HepG2 (cell line): ENCODE measurements at regions not wholly inside any gene's neighbourhood (a gene's known extent, or its start where the extent isn't known, plus 50 kb on each side); places are given as distances from the start of the nearest gene placed in this dataset.
A peak's percentile ranks its signal among the peaks of the same experiment; 100 is the strongest.

Experiments
- BHLHE40 ChIP-seq: IDR thresholded peaks from 2 replicates; pipeline ENCODE4 v1.6.1; 2011; ENCODE audit warnings: low read length, improper control_type of control experiment
- FIP1L1 ChIP-seq: fragments of 200-400 bp; formaldehyde crosslinking; IDR thresholded peaks from 2 replicates; pipeline ENCODE4 v1.6.1; 2018; ENCODE audit warnings: low read depth, mild to moderate bottlenecking, low read length, moderate library complexity, borderline replicate concordance; ENCODE audit not compliant: insufficient read depth
- FLYWCH1 ChIP-seq: sonication (generic); formaldehyde crosslinking; IDR thresholded peaks from 2 replicates; pipeline ENCODE4 v1.8.1; 2023; ENCODE audit warnings: mild to moderate bottlenecking, missing genetic modification reagents
- HNF1A ChIP-seq, 2 experiments: sonication (generic) in 1 of 2; formaldehyde crosslinking in 1 of 2; IDR thresholded peaks; 2 replicates each; pipeline versions ENCODE4 v1.4.0 to v1.6.1; 2016 to 2020; ENCODE audit warnings: borderline replicate concordance in 1 of 2, low read depth in 1 of 2, mild to moderate bottlenecking in 1 of 2, missing genetic modification reagents in 1 of 2
- HNRNPUL1 ChIP-seq: fragments of 200-400 bp; formaldehyde crosslinking; IDR thresholded peaks from 2 replicates; pipeline ENCODE4 v1.6.1; 2017; ENCODE audit warnings: low read depth, mild to moderate bottlenecking, low read length, moderate library complexity
- MAX ChIP-seq: IDR thresholded peaks from 2 replicates; pipeline ENCODE4 v1.6.1; 2012; ENCODE audit warnings: inconsistent platforms
- MTERF4 ChIP-seq: sonication (generic); formaldehyde crosslinking; IDR thresholded peaks from 2 replicates; pipeline ENCODE4 v1.8.0; 2023; ENCODE audit warnings: mild to moderate bottlenecking, missing genetic modification reagents
- PLRG1 ChIP-seq: fragments of 450-650 bp; conservative IDR thresholded peaks from 2 replicates; pipeline ENCODE4 v1.6.1; 2016
- REPIN1 ChIP-seq: sonication (generic); formaldehyde crosslinking; IDR thresholded peaks from 2 replicates; pipeline ENCODE4 v1.8.0; 2022; ENCODE audit warnings: missing genetic modification reagents, low read depth, mild to moderate bottlenecking, borderline replicate concordance
- REXO4 ChIP-seq: sonication (generic); formaldehyde crosslinking; IDR thresholded peaks from 2 replicates; pipeline ENCODE4 v1.8.0; 2022; ENCODE audit warnings: missing genetic modification reagents, mild to moderate bottlenecking, borderline replicate concordance
- TBX2 ChIP-seq: sonication (generic); formaldehyde crosslinking; IDR thresholded peaks from 2 replicates; pipeline ENCODE4 v1.5.0; 2020; ENCODE audit warnings: missing genetic modification reagents, mild to moderate bottlenecking, borderline replicate concordance
- ZBTB21 ChIP-seq: sonication (generic); formaldehyde crosslinking; IDR thresholded peaks from 2 replicates; pipeline ENCODE4 v1.4.0; 2020; ENCODE audit warnings: missing genetic modification reagents
- ZIK1 ChIP-seq: sonication (generic); formaldehyde crosslinking; IDR thresholded peaks from 2 replicates; pipeline ENCODE4 v1.5.0; 2020; ENCODE audit warnings: mild to moderate bottlenecking, low read depth, missing genetic modification reagents, borderline replicate concordance
- ZNF720 ChIP-seq: sonication (generic); formaldehyde crosslinking; IDR thresholded peaks from 2 replicates; pipeline ENCODE4 v1.4.0; 2020; ENCODE audit warnings: missing genetic modification reagents
- ZNF883 ChIP-seq: sonication (generic); formaldehyde crosslinking; IDR thresholded peaks from 2 replicates; pipeline ENCODE4 v1.5.1; 2020; ENCODE audit warnings: mild to moderate bottlenecking, missing genetic modification reagents; ENCODE audit errors: not compliant biosample characterization
- TF ChIP-seq, protein P1 (sequence below): IDR thresholded peaks from 2 replicates; pipeline ENCODE4 v1.6.1; 2012; ENCODE audit warnings: low read depth, low read length, improper control_type of control experiment
- TF ChIP-seq, protein P2 (sequence below): IDR thresholded peaks from 2 replicates; pipeline ENCODE4 v1.6.1; 2016; ENCODE audit warnings: low read depth
- TF ChIP-seq, protein P3 (sequence below): sonication (generic); formaldehyde crosslinking; IDR thresholded peaks from 2 replicates; pipeline ENCODE4 v1.4.0; 2020; ENCODE audit warnings: missing genetic modification reagents

DNA sequence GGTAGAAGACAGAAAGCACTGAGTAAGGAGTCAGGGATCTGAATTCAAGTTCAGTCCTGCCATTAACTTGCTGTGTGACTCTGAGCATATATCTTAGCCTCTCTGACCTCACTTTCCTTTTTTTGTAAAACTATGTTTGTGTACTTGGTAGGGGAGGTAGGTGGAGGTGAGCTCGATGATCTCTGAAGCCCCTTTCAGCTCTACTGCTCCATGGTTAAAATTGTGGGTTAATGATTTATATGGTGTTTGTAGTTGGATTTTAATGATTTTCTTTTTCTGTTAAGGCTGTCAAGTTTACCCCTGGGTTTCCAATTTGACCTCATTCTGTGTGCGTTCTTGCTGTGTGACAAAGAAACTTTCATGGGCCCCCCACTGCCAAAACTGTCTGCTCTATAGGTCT, 124.1 kb downstream of the CD164 start (continued):
- TF ChIP-seq ZNF720 (CRISPR knock-in tag) (no peak), TBX2 (CRISPR knock-in tag) (no peak), ZNF883 (CRISPR knock-in tag) (no peak), FIP1L1 (no peak), HNF1A (IDR thresholded peaks at IDR 0.05; ENCODE audit: low read depth) (peak; percentile 77; the same call in 1 of the 2 replicates), HNF1A (CRISPR knock-in tag; IDR thresholded peaks at IDR 0.05; ENCODE audit: borderline replicate concordance) (no peak; the same call in 1 of the 2 replicates), FLYWCH1 (CRISPR knock-in tag) (no peak), ZBTB21 (CRISPR knock-in tag) (no peak), HNRNPUL1 (0 out of 2 replicates have a peak, but pooled peaks have one; percentile 33), ZIK1 (CRISPR knock-in tag) (no peak), PLRG1 (no peak), REXO4 (CRISPR knock-in tag) (no peak), BHLHE40 (no peak), MAX (0 out of 2 replicates have a peak, but pooled peaks have one; percentile 28), REPIN1 (peak; percentile 29; the same call in 1 of the 2 replicates), MTERF4 (CRISPR knock-in tag) (no peak)
- TF ChIP-seq, protein P1, sequence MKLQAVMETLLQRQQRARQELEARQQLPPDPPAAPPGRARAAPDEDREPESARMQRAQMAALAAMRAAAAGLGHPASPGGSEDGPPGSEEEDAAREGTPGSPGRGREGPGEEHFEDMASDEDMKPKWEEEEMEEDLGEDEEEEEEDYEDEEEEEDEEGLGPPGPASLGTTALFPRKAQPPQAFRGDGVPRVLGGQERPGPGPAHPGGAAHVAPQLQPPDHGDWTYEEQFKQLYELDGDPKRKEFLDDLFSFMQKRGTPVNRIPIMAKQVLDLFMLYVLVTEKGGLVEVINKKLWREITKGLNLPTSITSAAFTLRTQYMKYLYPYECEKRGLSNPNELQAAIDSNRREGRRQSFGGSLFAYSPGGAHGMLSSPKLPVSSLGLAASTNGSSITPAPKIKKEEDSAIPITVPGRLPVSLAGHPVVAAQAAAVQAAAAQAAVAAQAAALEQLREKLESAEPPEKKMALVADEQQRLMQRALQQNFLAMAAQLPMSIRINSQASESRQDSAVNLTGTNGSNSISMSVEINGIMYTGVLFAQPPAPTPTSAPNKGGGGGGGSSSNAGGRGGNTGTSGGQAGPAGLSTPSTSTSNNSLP = peak; percentile 36; the same call in 1 of the 2 replicates
- TF ChIP-seq, protein P2, sequence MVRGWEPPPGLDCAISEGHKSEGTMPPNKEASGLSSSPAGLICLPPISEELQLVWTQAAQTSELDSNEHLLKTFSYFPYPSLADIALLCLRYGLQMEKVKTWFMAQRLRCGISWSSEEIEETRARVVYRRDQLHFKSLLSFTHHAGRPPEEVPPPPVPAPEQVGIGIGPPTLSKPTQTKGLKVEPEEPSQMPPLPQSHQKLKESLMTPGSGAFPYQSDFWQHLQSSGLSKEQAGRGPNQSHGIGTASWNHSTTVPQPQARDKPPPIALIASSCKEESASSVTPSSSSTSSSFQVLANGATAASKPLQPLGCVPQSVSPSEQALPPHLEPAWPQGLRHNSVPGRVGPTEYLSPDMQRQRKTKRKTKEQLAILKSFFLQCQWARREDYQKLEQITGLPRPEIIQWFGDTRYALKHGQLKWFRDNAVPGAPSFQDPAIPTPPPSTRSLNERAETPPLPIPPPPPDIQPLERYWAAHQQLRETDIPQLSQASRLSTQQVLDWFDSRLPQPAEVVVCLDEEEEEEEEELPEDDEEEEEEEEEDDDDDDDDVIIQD (CRISPR knock-in tag) = 0 out of 2 replicates have a peak, but pooled peaks have one; percentile 25
- TF ChIP-seq, protein P3, sequence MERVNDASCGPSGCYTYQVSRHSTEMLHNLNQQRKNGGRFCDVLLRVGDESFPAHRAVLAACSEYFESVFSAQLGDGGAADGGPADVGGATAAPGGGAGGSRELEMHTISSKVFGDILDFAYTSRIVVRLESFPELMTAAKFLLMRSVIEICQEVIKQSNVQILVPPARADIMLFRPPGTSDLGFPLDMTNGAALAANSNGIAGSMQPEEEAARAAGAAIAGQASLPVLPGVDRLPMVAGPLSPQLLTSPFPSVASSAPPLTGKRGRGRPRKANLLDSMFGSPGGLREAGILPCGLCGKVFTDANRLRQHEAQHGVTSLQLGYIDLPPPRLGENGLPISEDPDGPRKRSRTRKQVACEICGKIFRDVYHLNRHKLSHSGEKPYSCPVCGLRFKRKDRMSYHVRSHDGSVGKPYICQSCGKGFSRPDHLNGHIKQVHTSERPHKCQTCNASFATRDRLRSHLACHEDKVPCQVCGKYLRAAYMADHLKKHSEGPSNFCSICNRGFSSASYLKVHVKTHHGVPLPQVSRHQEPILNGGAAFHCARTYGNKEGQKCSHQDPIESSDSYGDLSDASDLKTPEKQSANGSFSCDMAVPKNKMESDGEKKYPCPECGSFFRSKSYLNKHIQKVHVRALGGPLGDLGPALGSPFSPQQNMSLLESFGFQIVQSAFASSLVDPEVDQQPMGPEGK = peak; percentile 42; the same call in 1 of the 2 replicates
